PFSK-1 (cell line): ENCODE measurements at regions not wholly inside any gene's neighbourhood (a gene's known extent, or its start where the extent isn't known, plus 50 kb on each side); places are given as distances from the start of the nearest gene placed in this dataset.

Experiments used
- FOXP2 ChIP-seq: optimal IDR thresholded peaks from 2 replicates; pipeline ENCODE3; 2011; ENCODE audit warnings: borderline replicate concordance, control low read depth, inconsistent platforms; ENCODE audit not compliant: insufficient read depth; ENCODE audit errors: extremely low read length, extremely low read depth
- POLR2AphosphoS5 ChIP-seq: IDR thresholded peaks from 2 replicates; pipeline ENCODE4 v1.6.1; 2012; ENCODE audit warnings: low read depth, mild to moderate bottlenecking, control low read depth, low read length, moderate library complexity
- SIN3A ChIP-seq: IDR thresholded peaks from 2 replicates; pipeline ENCODE4 v1.6.1; 2012; ENCODE audit warnings: mild to moderate bottlenecking, low read length, moderate library complexity, borderline replicate concordance; ENCODE audit not compliant: insufficient read depth
- TAF1 ChIP-seq: IDR thresholded peaks from 2 replicates; pipeline ENCODE4 v1.6.1; 2012; ENCODE audit warnings: low read length, control low read depth, borderline replicate concordance; ENCODE audit not compliant: insufficient read depth
- TF ChIP-seq, protein P1 (sequence below), 2 experiments: IDR thresholded peaks; 2 replicates each; pipeline versions ENCODE4 v1.6.1 to v1.8.0; 2011 to 2012; ENCODE audit warnings: low read depth in 2 of 2, low read length in 2 of 2, control low read depth in 1 of 2, inconsistent platforms in 1 of 2, mild to moderate bottlenecking in 1 of 2, moderate library complexity in 1 of 2; ENCODE audit not compliant: insufficient read depth in 1 of 2

- TF ChIP-seq, protein P1, sequence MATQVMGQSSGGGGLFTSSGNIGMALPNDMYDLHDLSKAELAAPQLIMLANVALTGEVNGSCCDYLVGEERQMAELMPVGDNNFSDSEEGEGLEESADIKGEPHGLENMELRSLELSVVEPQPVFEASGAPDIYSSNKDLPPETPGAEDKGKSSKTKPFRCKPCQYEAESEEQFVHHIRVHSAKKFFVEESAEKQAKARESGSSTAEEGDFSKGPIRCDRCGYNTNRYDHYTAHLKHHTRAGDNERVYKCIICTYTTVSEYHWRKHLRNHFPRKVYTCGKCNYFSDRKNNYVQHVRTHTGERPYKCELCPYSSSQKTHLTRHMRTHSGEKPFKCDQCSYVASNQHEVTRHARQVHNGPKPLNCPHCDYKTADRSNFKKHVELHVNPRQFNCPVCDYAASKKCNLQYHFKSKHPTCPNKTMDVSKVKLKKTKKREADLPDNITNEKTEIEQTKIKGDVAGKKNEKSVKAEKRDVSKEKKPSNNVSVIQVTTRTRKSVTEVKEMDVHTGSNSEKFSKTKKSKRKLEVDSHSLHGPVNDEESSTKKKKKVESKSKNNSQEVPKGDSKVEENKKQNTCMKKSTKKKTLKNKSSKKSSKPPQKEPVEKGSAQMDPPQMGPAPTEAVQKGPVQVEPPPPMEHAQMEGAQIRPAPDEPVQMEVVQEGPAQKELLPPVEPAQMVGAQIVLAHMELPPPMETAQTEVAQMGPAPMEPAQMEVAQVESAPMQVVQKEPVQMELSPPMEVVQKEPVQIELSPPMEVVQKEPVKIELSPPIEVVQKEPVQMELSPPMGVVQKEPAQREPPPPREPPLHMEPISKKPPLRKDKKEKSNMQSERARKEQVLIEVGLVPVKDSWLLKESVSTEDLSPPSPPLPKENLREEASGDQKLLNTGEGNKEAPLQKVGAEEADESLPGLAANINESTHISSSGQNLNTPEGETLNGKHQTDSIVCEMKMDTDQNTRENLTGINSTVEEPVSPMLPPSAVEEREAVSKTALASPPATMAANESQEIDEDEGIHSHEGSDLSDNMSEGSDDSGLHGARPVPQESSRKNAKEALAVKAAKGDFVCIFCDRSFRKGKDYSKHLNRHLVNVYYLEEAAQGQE (IDR thresholded peaks at IDR 0.05; ENCODE audit: insufficient read depth in 1 of 2, low read depth in 2 of 2, low read length in 2 of 2): no peak
- TF ChIP-seq FOXP2 (no peak), SIN3A (no peak)
These were observed 394.1 kb downstream of the C12orf75 start for GRCh38 chr12:105724641-105725040.

DNA sequence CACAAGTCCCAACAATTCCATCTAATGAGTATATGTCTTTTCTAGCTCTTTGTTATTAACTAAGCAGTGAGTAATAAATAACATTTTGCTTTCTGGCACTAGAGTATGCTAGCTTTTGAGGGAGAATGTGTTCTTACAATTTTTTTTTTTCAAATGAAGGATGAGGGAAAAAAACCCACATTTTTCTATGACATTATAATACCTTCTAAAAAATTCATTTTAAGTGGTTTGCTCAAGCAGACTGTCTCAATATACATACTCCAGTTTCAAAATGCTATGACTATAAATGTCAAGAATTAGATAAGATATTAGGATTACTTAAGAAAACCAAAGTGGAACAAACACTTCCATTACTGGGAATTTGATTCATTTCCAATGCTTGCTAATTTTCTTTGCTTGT is 394.6 kb downstream of the C12orf75 start:
- no peak for TF ChIP-seq FOXP2
- no peak for TF ChIP-seq POLR2AphosphoS5
- no peak for TF ChIP-seq TAF1
- TF ChIP-seq, protein P1 (IDR thresholded peaks at IDR 0.05; ENCODE audit: insufficient read depth in 1 of 2, low read depth in 2 of 2, low read length in 2 of 2): no peak
- TF ChIP-seq SIN3A: no peak

GRCh38 chr12:105729181-105729771 is 398.8 kb downstream of the C12orf75 start:
- TF ChIP-seq FOXP2: no peak
- TF ChIP-seq SIN3A: no peak
- no peak for TF ChIP-seq POLR2AphosphoS5
- TF ChIP-seq, protein P1 (IDR thresholded peaks at IDR 0.05; ENCODE audit: insufficient read depth in 1 of 2, low read depth in 2 of 2, low read length in 2 of 2): no peak
- no peak for TF ChIP-seq TAF1

DNA sequence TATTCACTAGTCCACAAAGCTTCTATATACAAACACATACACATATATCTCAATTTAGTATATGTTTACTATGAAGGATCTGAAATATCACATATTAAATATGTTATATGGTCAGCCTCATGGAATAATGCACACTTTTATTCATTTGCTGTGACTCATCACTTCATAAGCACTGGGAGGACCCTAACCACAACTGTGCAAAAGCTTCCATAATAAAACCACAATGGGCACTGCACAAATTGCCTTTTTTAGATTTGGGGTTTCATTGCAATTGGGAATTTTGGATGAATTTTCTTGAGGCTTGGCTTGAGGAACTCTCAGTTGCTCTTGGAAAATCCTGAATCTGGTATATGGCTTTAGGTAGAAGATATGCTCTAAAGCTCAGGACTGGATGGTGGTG is 399.4 kb downstream of the C12orf75 start:
- TF ChIP-seq FOXP2 (no peak), POLR2AphosphoS5 (no peak), TAF1 (no peak), SIN3A (no peak)
- TF ChIP-seq, protein P1 (IDR thresholded peaks at IDR 0.05; ENCODE audit: insufficient read depth in 1 of 2, low read depth in 2 of 2, low read length in 2 of 2): no peak

DNA sequence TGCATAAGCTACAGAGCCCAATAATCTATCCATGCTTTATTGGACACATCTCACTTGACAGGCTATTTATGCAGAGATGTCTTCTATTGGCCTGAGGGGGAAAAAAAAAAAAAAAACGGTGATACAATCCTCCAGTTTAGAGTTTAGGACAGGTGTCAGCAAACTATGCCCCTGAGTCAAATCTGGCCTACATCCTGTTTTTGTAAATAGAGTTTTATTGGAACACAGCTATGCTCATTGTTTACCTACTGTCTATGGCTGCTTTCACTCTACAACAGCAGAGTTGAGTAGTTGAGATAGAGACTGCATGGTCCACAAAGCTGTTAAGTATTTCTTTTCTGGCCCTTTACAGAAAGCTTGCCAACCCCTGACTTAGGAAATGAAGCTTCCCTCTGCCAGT is 403.1 kb downstream of the C12orf75 start:
- TF ChIP-seq SIN3A: no peak
- TF ChIP-seq, protein P1 (IDR thresholded peaks at IDR 0.05; ENCODE audit: insufficient read depth in 1 of 2, low read depth in 2 of 2, low read length in 2 of 2): no peak
